HG02840 (cell line): ENCODE measurements at regions not wholly inside any gene's neighbourhood (a gene's known extent, or its start where the extent isn't known, plus 50 kb on each side); places are given as distances from the start of the nearest gene placed in this dataset.

Source experiments
- ATAC-seq: cut with Tn5 transposase; IDR thresholded peaks from one replicate; pipeline ENCODE4 v1.9.1; 2021; ENCODE audit warnings: mild to moderate bottlenecking, moderate library complexity, moderate number of reproducible peaks; ENCODE audit not compliant: unreplicated experiment, low FRiP score

- ATAC-seq: no peak
Measured at GRCh38 chr3:167958141-167958540, 137.6 kb downstream of the GOLIM4 start.

- ATAC-seq: no peak
Measured at GRCh38 chr3:167952969-167953368, 142.8 kb downstream of the GOLIM4 start.

- no peak for ATAC-seq
Measured at GRCh38 chr3:167950212-167950611, 145.5 kb downstream of the GOLIM4 start.

- no peak for ATAC-seq
Measured at GRCh38 chr3:167941234-167941995, 154.3 kb downstream of the GOLIM4 start.

- no peak for ATAC-seq
Measured at GRCh38 chr3:167940241-167940640, 155.5 kb downstream of the GOLIM4 start.

GRCh38 chr3:167938516-167938915 is 157.2 kb downstream of the GOLIM4 start:
- ATAC-seq: no peak

- ATAC-seq: no peak
Measured at GRCh38 chr3:167936019-167936418, 159.7 kb downstream of the GOLIM4 start.

- ATAC-seq: no peak
Measured at GRCh38 chr3:167930453-167930852, 165.3 kb downstream of the GOLIM4 start.

- ATAC-seq: no peak
Measured at GRCh38 chr3:167929968-167930367, 165.8 kb downstream of the GOLIM4 start.

- ATAC-seq: no peak
Measured at GRCh38 chr3:167928381-167928780, 167.3 kb downstream of the GOLIM4 start.

- no peak for ATAC-seq
Measured at GRCh38 chr3:167920747-167921146, 175.0 kb downstream of the GOLIM4 start.

GRCh38 chr3:167919590-167919989 is 176.1 kb downstream of the GOLIM4 start:
- ATAC-seq: no peak

GRCh38 chr3:167918686-167919085 is 177.0 kb downstream of the GOLIM4 start:
- no peak for ATAC-seq

- no peak for ATAC-seq
Measured at GRCh38 chr3:167918008-167918596, 177.6 kb downstream of the GOLIM4 start.

GRCh38 chr3:167913219-167913835 is 177.8 kb downstream of the SERPINI1 start:
- ATAC-seq: no peak

GRCh38 chr3:167909952-167910351 is 174.4 kb downstream of the SERPINI1 start:
- ATAC-seq: no peak

- no peak for ATAC-seq
Measured at GRCh38 chr3:167909504-167909896, 174.0 kb downstream of the SERPINI1 start.

GRCh38 chr3:167908746-167909503 is 173.4 kb downstream of the SERPINI1 start:
- no peak for ATAC-seq

- ATAC-seq: no peak
Measured at GRCh38 chr3:167908221-167908620, 172.7 kb downstream of the SERPINI1 start.

- no peak for ATAC-seq
Measured at GRCh38 chr3:167901138-167901537, 165.6 kb downstream of the SERPINI1 start.

GRCh38 chr3:167899093-167899492 is 163.6 kb downstream of the SERPINI1 start:
- no peak for ATAC-seq
